ENCODE measurements at regions not wholly inside any gene's neighbourhood (a gene's known extent, or its start where the extent isn't known, plus 50 kb on each side); places are given as distances from the start of the nearest gene placed in this dataset.

- no peaks in the 10 kb centered on the region for H3K4me1 ChIP-seq (ENCODE audit: insufficient read depth, low read length)
- H2AFZ ChIP-seq (ENCODE audit: low read length), result no peak overlapping the region
- no peak overlapping the region for H3K9ac ChIP-seq (ENCODE audit: insufficient read depth, low read depth, low read length)
- H3K4me2 ChIP-seq (ENCODE audit: low read depth, low read length), result no peak overlapping the region
- H3K27me3 ChIP-seq (ENCODE audit: control insufficient read depth in 1 of 2, insufficient read depth in 2 of 2, low read length in 2 of 2), result no peaks in the 10 kb centered on the region
- intact Hi-C loops (cut with micrococcal nuclease; ENCODE audit: unreplicated experiment), result no loop called here
- no peaks in the 10 kb centered on the region for H3K36me3 ChIP-seq (replicated peaks in 1 of 2; ENCODE audit: control insufficient read depth in 1 of 2, insufficient read depth in 2 of 2, low read length in 2 of 2)
- in situ Hi-C loops (cut with HindIII; ENCODE audit: extremely low pct_ligation_motif_present, low pct_unique_long_range_greater_than_20kb), result no loop called here
- ChIA-PET CTCF (ENCODE audit: low intra/inter-chr PET ratio, low total read pairs) (no interaction called here), POLR2A (no interaction called here)
- H3K4me3 ChIP-seq (replicated peaks in 1 of 3; ENCODE audit: insufficient read depth in 1 of 3, low read depth in 2 of 3, low read length in 3 of 3), result no peak overlapping the region
- no peak for FAIRE-seq
- H3K9me3 ChIP-seq (ENCODE audit: low read length), result no peaks in the 10 kb centered on the region
- no peak for ATAC-seq
- H3K27ac ChIP-seq (ENCODE audit: extremely low read length, insufficient read depth, low read length), result no peak overlapping the region
- TF ChIP-seq ZNF138 (CRISPR knock-in tag; IDR thresholded peaks at IDR 0.05; ENCODE audit: low read depth) (no peak), ZBTB42 (CRISPR knock-in tag; IDR thresholded peaks at IDR 0.05) (no peak), ZNF331 (CRISPR knock-in tag; IDR thresholded peaks at IDR 0.05) (no peak), AHR (CRISPR knock-in tag; IDR thresholded peaks at IDR 0.05) (no peak), ZNF563 (CRISPR knock-in tag; IDR thresholded peaks at IDR 0.05) (no peak), SRSF9 (IDR thresholded peaks at IDR 0.05; ENCODE audit: borderline replicate concordance, insufficient read depth, low read depth, low read length, poor library complexity, severe bottlenecking) (no peak), ZNF556 (CRISPR knock-in tag; IDR thresholded peaks at IDR 0.05; ENCODE audit: borderline replicate concordance) (no peak), ATF3 (CRISPR knock-in tag; IDR thresholded peaks at IDR 0.05) (no peak), ZNF205 (CRISPR knock-in tag; IDR thresholded peaks at IDR 0.05) (no peak), CHD4 (IDR thresholded peaks at IDR 0.05; ENCODE audit: borderline replicate concordance, low read length) (no peak), ZNF720 (CRISPR knock-in tag; IDR thresholded peaks at IDR 0.05) (no peak), ZBTB40 (IDR thresholded peaks at IDR 0.05) (no peak), ZBTB40 (CRISPR knock-in tag; IDR thresholded peaks at IDR 0.05) (no peak), STAT6 (CRISPR knock-in tag; IDR thresholded peaks at IDR 0.05; ENCODE audit: borderline replicate concordance) (no peak)
- no TSS peak for BruUV-seq (replicated peaks)
- no peak for DNase-seq (ENCODE audit: low spot score)
- no peaks in the 10 kb centered on the region for H4K20me1 ChIP-seq (ENCODE audit: insufficient read depth, low read length)
- H3K79me2 ChIP-seq (ENCODE audit: insufficient read depth, low read length), result no peaks in the 10 kb centered on the region
- 0% methylated on average over 1 of the region's 1 CpG for WGBS (ENCODE audit: low lambda C conversion rate)
Measured at GRCh38 chr1:221488550-221488949, 253.3 kb downstream of the DUSP10 start.

Data from HepG2 (cell line).